T-helper 2 cell treated with Interferon-gamma antibody and Interleukin-4, amounts not matched to agents 100 ng/mL and 5 ng/mL, for 36 hours (primary cell): ENCODE measurements at regions not wholly inside any gene's neighbourhood (a gene's known extent, or its start where the extent isn't known, plus 50 kb on each side); places are given as distances from the start of the nearest gene placed in this dataset.
"Not testable (repeated sequence)": the region's sequence is repeated elsewhere in the genome, so short reads cannot be mapped to it uniquely, and the experiment has no call there.

Experiments used
- intact Hi-C: fragments of 100-400 bp; cut with micrococcal nuclease; formaldehyde crosslinking; loops from one replicate; pipeline ENCODE4 v1.15.1; 2023

- intact Hi-C loops, result no loop called here
Measured at GRCh38 chr3:169029674-169030285, 633.7 kb downstream of the MECOM start.

GRCh38 chr3:169028716-169029115, 634.8 kb downstream of the MECOM start:
- intact Hi-C loops, result no loop called here

GRCh38 chr3:169026543-169027182, 636.8 kb downstream of the MECOM start:
- intact Hi-C loops, result no loop called here

- intact Hi-C loops, result no loop called here
Measured at GRCh38 chr3:169022457-169022856, 641.1 kb downstream of the MECOM start.

- intact Hi-C loops, result no loop called here
Measured at GRCh38 chr3:169020371-169020770, 643.1 kb downstream of the MECOM start.

GRCh38 chr3:169009453-169009852, 654.1 kb downstream of the MECOM start:
- intact Hi-C loops, result no loop called here

GRCh38 chr3:169008776-169009358, 654.6 kb downstream of the MECOM start:
- intact Hi-C loops, result no loop called here

- intact Hi-C loops, result no loop called here
Measured at GRCh38 chr3:169007145-169007544, 656.4 kb downstream of the MECOM start.

- intact Hi-C loops, result not testable (repeated sequence)
Measured at GRCh38 chr3:169006398-169006797, 657.1 kb downstream of the MECOM start.

GRCh38 chr3:169002689-169003088, 660.8 kb downstream of the MECOM start:
- intact Hi-C loops, result no loop called here

- intact Hi-C loops, result no loop called here
Measured at GRCh38 chr3:168998792-168999191, 664.7 kb downstream of the MECOM start.

- intact Hi-C loops, result no loop called here
Measured at GRCh38 chr3:168997488-168997887, 666.0 kb downstream of the MECOM start.

GRCh38 chr3:168996622-168997021, 666.9 kb downstream of the MECOM start:
- intact Hi-C loops, result no loop called here

GRCh38 chr3:168995129-168995528, 668.4 kb downstream of the MECOM start:
- intact Hi-C loops, result no loop called here

- intact Hi-C loops, result no loop called here
Measured at GRCh38 chr3:168991803-168992202, 671.7 kb downstream of the MECOM start.

- intact Hi-C loops, result no loop called here
Measured at GRCh38 chr3:168990621-168991020, 672.9 kb downstream of the MECOM start.

GRCh38 chr3:168990134-168990533, 673.4 kb downstream of the MECOM start:
- intact Hi-C loops, result no loop called here

GRCh38 chr3:168989396-168989795, 674.1 kb downstream of the MECOM start:
- intact Hi-C loops, result no loop called here

GRCh38 chr3:168988853-168989252, 674.7 kb downstream of the MECOM start:
- intact Hi-C loops, result no loop called here

GRCh38 chr3:168984872-168985271, 678.6 kb downstream of the MECOM start:
- intact Hi-C loops, result no loop called here

- intact Hi-C loops, result no loop called here
Measured at GRCh38 chr3:168983046-168983445, 680.5 kb downstream of the MECOM start.

- intact Hi-C loops, result no loop called here
Measured at GRCh38 chr3:168981396-168981795, 682.1 kb downstream of the MECOM start.
